GM23248 (cell line): ENCODE measurements at regions not wholly inside any gene's neighbourhood (a gene's known extent, or its start where the extent isn't known, plus 50 kb on each side); places are given as distances from the start of the nearest gene placed in this dataset.

Experiments
- DNase-seq: peaks from one replicate; pipeline ENCODE4 v3.0.0-alpha.2; 2015
- H2AFZ ChIP-seq: fragments of 200-600 bp; sonication (generic); 2 replicates; pipeline ENCODE4 v1.6.1; 2016; ENCODE audit warnings: antibody characterized with exemption
- H3F3A ChIP-seq: fragments of 200-600 bp; sonication (generic); 2 replicates; pipeline ENCODE4 v1.6.1; 2016; ENCODE audit warnings: mild to moderate bottlenecking, antibody characterized with exemption, mixed run types; ENCODE audit not compliant: insufficient read depth
- H3K27ac ChIP-seq: fragments of 200-600 bp; sonication (generic); 2 replicates; pipeline ENCODE4 v1.5.1; 2016; ENCODE audit warnings: mild to moderate bottlenecking
- H3K27me3 ChIP-seq: fragments of 200-600 bp; sonication (generic); replicated peaks from 2 replicates; pipeline ENCODE4 v1.6.1; 2016; ENCODE audit warnings: mild to moderate bottlenecking; ENCODE audit not compliant: insufficient read depth
- H3K36me3 ChIP-seq: fragments of 200-600 bp; sonication (generic); 2 replicates; pipeline ENCODE4 v1.6.1; 2016; ENCODE audit warnings: low read depth, mild to moderate bottlenecking
- H3K4me1 ChIP-seq: fragments of 200-600 bp; sonication (generic); 2 replicates; pipeline ENCODE4 v1.6.1; 2016; ENCODE audit warnings: mild to moderate bottlenecking; ENCODE audit not compliant: insufficient read depth
- H3K4me2 ChIP-seq: fragments of 200-600 bp; sonication (generic); one replicate; pipeline ENCODE4 v1.6.1; 2016; ENCODE audit warnings: mild to moderate bottlenecking; ENCODE audit not compliant: unreplicated experiment
- H3K4me3 ChIP-seq: fragments of 200-600 bp; sonication (generic); 2 replicates; pipeline ENCODE4 v1.5.1; 2016; ENCODE audit warnings: mild to moderate bottlenecking
- H3K79me2 ChIP-seq: fragments of 200-600 bp; sonication (generic); 2 replicates; pipeline ENCODE4 v1.6.1; 2016; ENCODE audit warnings: mild to moderate bottlenecking; ENCODE audit not compliant: insufficient read depth
- H3K9ac ChIP-seq: fragments of 200-600 bp; sonication (generic); 2 replicates; pipeline ENCODE4 v1.6.1; 2016; ENCODE audit warnings: mild to moderate bottlenecking
- H3K9me2 ChIP-seq: fragments of 200-600 bp; sonication (generic); 2 replicates; pipeline ENCODE4 v1.6.1; 2016; ENCODE audit warnings: mixed run types, mild to moderate bottlenecking, moderate library complexity; ENCODE audit not compliant: insufficient read depth
- H3K9me3 ChIP-seq: fragments of 200-600 bp; sonication (generic); one replicate; pipeline ENCODE4 v1.6.1; 2017; ENCODE audit warnings: low read depth
- H4K20me1 ChIP-seq: fragments of 200-600 bp; sonication (generic); 2 replicates; pipeline ENCODE4 v1.6.0; 2016; ENCODE audit not compliant: insufficient read depth
- EZH2 ChIP-seq: fragments of 200-600 bp; sonication (generic); IDR thresholded peaks from 2 replicates; pipeline ENCODE4 v1.6.1; 2018; ENCODE audit warnings: antibody characterized with exemption, mild to moderate bottlenecking; ENCODE audit not compliant: insufficient read depth, poor library complexity, severe bottlenecking
- EZH2phosphoT487 ChIP-seq: fragments of 200-600 bp; sonication (generic); IDR thresholded peaks from 2 replicates; pipeline ENCODE4 v1.6.1; 2018; ENCODE audit warnings: antibody characterized with exemption, moderate library complexity, mild to moderate bottlenecking, low read depth; ENCODE audit not compliant: insufficient read depth
- WGBS, 2 experiments: methylation state at CpG; one replicate each; pipeline ENCODE4 v1.1.6; 2015 to 2017; ENCODE audit warnings: low lambda C conversion rate in 2 of 2, low coverage in 1 of 2; ENCODE audit errors: missing lambda C conversion rate in 2 of 2; 5-methylcytosine and 5-hydroxymethylcytosine counted together
- in situ Hi-C: fragments of 300-500 bp; cut with MboI; formaldehyde crosslinking; loops from 2 replicates; pipeline ENCODE4 v1.15.0; 2020

DNA sequence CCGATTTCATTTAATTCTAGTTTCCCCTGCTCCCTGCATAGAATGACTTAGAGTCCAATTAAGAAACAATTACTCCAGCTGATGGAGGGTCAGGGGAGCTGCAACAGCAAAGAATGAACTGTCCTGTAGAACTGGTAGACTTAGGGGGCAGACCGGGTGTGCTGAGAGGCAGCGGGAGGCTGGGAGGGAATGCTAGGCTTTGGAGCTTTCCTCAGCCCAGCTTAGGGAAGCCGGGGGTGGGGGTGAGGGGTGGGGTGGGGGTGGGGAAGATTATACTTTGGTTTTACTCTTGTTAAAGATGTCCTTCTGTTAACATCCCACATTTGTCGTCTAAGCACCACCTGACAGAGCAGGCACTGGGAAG is 458.6 kb upstream of the ASIC2 start:
- H3K36me3 ChIP-seq: no peaks in the 10 kb centered on the region
- no peak for TF ChIP-seq EZH2
- TF ChIP-seq EZH2phosphoT487: no peak
- peaks cover 10% of the 10 kb centered on the region; the same call in 1 of the 2 replicates for H3K27me3 ChIP-seq
- H3K4me2 ChIP-seq: peak overlapping the region; percentile 78
- no peaks in the 10 kb centered on the region for H3K79me2 ChIP-seq
- WGBS, 2 experiments: 8 to 13% methylated on average over 4 to 5 of the region's 5 CpGs
- H3K9me3 ChIP-seq: no peaks in the 10 kb centered on the region
- no peaks in the 10 kb centered on the region for H3K9me2 ChIP-seq
- peak; percentile 4 for DNase-seq
- peak overlapping the region; percentile 75 for H2AFZ ChIP-seq
- no peaks in the 10 kb centered on the region for H3K4me1 ChIP-seq
- no peaks in the 10 kb centered on the region for H4K20me1 ChIP-seq
- in situ Hi-C loops: no loop called here
- H3K27ac ChIP-seq: no peak overlapping the region
- peak overlapping the region; percentile 58 for H3K4me3 ChIP-seq
- H3K9ac ChIP-seq: peak overlapping the region; percentile 14; the same call in 1 of the 2 replicates
- no peaks in the 10 kb centered on the region for H3F3A ChIP-seq

DNA sequence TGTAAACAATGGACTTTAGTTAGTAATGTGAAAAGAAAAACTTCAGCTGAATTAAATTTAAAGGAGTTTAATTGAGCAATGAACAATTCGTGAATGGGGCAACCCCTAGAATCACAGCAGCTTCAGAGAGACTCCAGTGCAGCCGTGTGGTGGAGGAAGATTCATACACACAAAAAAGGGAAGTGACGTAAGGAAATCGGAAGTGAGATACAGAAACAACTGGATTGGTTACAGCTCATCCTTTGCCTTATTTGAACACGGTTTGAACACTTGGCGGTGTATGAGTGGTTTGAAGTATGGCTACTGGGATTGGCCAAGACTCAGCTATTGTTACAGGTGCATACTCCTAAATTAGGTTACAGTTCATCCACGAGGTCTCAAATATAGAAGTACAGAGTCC is 460.4 kb upstream of the ASIC2 start:
- Histone ChIP-seq H3K9ac (no peak overlapping the region), H3K9me2 (no peaks in the 10 kb centered on the region), H3K79me2 (no peaks in the 10 kb centered on the region), H3F3A (no peaks in the 10 kb centered on the region), H3K4me1 (no peaks in the 10 kb centered on the region), H3K4me2 (no peak overlapping the region), H3K9me3 (no peaks in the 10 kb centered on the region), H3K36me3 (no peaks in the 10 kb centered on the region), H3K4me3 (no peak overlapping the region), H4K20me1 (no peaks in the 10 kb centered on the region), H2AFZ (no peak overlapping the region), H3K27me3 (peaks cover 10% of the 10 kb centered on the region; the same call in 1 of the 2 replicates), H3K27ac (no peak overlapping the region)
- in situ Hi-C loops: no loop called here
- TF ChIP-seq EZH2phosphoT487 (no peak), EZH2 (no peak)
- 41 to 45% methylated on average over 7 of the region's 7 CpGs for WGBS, 2 experiments
- no peak for DNase-seq

DNA sequence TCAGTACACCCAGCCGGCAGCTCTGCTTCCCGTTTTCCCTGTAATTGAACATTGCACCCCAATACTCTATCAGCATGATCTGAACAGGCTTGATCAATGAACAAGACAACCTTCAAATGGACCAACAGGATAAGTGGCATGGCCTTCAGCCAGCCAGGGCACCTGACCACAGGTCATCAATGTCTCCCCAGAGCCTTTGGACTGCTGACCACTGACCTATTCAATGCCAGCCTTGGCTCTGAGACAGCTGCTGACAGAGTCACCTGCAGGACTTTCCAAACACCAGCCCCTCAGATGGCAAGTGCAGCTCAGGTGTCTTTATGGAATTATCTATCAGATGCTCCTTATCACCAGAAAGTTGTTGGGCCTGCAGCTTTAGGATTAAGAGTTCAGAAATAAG is 462.9 kb upstream of the ASIC2 start:
- H3K4me2 ChIP-seq: no peak overlapping the region
- no peaks in the 10 kb centered on the region for H3K79me2 ChIP-seq
- 61 to 62% methylated on average over 2 of the region's 2 CpGs for WGBS, 2 experiments
- no peak overlapping the region for H2AFZ ChIP-seq
- H3K9me3 ChIP-seq: no peaks in the 10 kb centered on the region
- H3K27ac ChIP-seq: no peak overlapping the region
- no peak overlapping the region for H3K4me3 ChIP-seq
- DNase-seq: no peak
- TF ChIP-seq EZH2 (no peak), EZH2phosphoT487 (no peak)
- no peak overlapping the region for H3K9ac ChIP-seq
- H3F3A ChIP-seq: no peaks in the 10 kb centered on the region
- H3K27me3 ChIP-seq: peaks cover 10% of the 10 kb centered on the region; the same call in 1 of the 2 replicates
- no peaks in the 10 kb centered on the region for H3K36me3 ChIP-seq
- H4K20me1 ChIP-seq: no peaks in the 10 kb centered on the region
- no peaks in the 10 kb centered on the region for H3K9me2 ChIP-seq
- in situ Hi-C loops: no loop called here
- no peaks in the 10 kb centered on the region for H3K4me1 ChIP-seq

DNA sequence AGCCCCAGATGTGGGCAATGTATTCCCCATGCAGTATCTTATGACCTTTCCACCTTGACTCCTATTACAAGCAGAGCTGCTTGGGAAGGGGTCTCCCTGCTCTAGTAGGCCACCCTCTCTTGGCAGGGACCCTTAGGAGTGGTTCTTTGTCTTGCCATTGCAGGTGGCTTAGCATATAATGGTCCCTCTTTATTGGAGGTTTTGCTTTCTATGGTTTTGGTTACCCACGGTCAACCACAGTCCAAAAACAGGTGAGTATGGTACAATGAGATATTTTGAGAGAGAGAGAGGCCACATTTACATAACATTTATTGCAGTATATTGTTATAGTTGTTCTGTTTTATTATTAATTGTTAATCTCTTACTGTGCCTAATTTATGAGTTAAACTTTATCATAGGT is 472.8 kb upstream of the ASIC2 start:
- Histone ChIP-seq H3K27me3 (no peaks in the 10 kb centered on the region), H2AFZ (no peak overlapping the region), H3K79me2 (no peaks in the 10 kb centered on the region), H3K9ac (no peak overlapping the region), H3K9me3 (no peaks in the 10 kb centered on the region), H3K4me2 (no peak overlapping the region), H4K20me1 (no peaks in the 10 kb centered on the region), H3K36me3 (no peaks in the 10 kb centered on the region), H3F3A (no peaks in the 10 kb centered on the region), H3K4me1 (no peaks in the 10 kb centered on the region), H3K4me3 (no peak overlapping the region), H3K27ac (no peak overlapping the region), H3K9me2 (no peaks in the 10 kb centered on the region)
- DNase-seq: no peak
- TF ChIP-seq EZH2 (no peak), EZH2phosphoT487 (no peak)
- in situ Hi-C loops: loop anchor here (5.0 to 10.0 kb wide), 2 partner anchors 49 to 59 kb away; no protein-coding TSS in a partner anchor
- 14 to 22% methylated on average over 1 of the region's 1 CpG for WGBS, 2 experiments

DNA sequence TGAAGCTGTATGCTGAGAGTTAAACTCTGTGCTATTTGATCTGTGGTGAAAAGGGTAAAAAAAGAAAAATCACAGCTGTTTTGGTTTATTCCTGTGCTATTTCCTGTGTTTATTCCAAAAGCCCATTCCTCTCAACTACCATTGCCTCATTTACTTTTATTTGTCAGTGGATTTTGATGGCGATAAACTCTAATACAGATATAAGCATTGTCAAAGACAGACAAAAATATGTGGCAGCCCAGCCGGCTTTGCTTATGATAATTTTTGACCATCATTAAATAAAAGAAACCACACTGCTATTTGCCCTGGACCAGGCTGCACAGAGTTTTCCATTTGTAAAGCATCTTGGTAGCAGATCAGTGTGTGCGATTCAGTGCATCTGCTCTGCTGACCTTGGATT is 473.6 kb upstream of the ASIC2 start:
- TF ChIP-seq EZH2phosphoT487: no peak
- no peak for TF ChIP-seq EZH2
- H3K9me3 ChIP-seq: no peaks in the 10 kb centered on the region
- no peak overlapping the region for H3K4me3 ChIP-seq
- DNase-seq: no peak
- no peaks in the 10 kb centered on the region for H4K20me1 ChIP-seq
- no peaks in the 10 kb centered on the region for H3K36me3 ChIP-seq
- H3K27me3 ChIP-seq: no peaks in the 10 kb centered on the region
- no peaks in the 10 kb centered on the region for H3K9me2 ChIP-seq
- no peaks in the 10 kb centered on the region for H3K4me1 ChIP-seq
- H3K27ac ChIP-seq: no peak overlapping the region
- H3K9ac ChIP-seq: no peak overlapping the region
- no peak overlapping the region for H2AFZ ChIP-seq
- 38 to 40% methylated on average over 3 of the region's 3 CpGs for WGBS, 2 experiments
- in situ Hi-C loops: loop anchor here (5.0 to 10.0 kb wide), 2 partner anchors 49 to 58 kb away; no protein-coding TSS in a partner anchor
- H3F3A ChIP-seq: no peaks in the 10 kb centered on the region
- H3K79me2 ChIP-seq: no peaks in the 10 kb centered on the region
- H3K4me2 ChIP-seq: no peak overlapping the region
